ENCODE measurements at regions not wholly inside any gene's neighbourhood (a gene's known extent, or its start where the extent isn't known, plus 50 kb on each side); places are given as distances from the start of the nearest gene placed in this dataset.
"Not testable (repeated sequence)": the region's sequence is repeated elsewhere in the genome, so short reads cannot be mapped to it uniquely, and the experiment has no call there.

DNA sequence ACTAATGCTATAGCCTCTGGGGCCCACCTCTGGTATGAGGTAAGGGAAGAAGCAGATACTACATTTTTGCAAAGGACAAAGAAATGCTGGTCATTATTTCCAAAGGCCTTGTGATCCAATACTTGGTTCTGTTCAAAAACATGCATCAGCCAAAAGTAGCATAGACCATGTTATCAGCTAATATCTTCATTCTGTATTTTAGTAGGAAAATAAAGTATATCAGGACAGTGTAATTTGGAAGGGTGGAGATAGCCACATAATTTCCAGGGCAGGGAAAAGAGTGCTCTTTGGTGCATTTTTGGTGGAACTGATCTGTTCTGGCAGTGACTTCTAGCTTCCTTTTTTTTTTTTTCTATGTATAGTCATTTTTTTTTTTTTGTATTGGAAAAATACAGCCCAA lies 258.0 kb upstream of the SOX4 start:
- no peak for DNase-seq

DNA sequence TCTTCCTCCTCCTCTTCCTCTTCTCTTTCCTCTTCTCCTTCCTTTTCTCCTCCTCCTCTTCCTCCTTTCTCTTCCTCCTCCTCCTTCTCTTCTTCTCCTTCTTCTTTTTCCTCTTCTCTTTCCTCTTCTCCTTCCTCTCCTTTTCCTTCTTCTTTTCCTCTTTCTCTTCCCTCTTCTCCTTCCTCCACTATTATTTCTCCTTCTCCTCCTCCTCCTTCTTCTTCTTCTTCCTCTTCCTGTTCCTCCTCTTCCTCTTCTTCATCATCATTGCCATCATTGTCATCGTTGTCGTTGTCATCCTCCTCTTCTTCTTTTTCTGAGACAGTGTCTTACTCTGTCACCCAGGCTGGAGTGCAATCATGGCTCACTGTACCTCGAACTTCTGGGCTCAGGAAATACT lies 256.3 kb upstream of the SOX4 start:
- no peak for DNase-seq

DNA sequence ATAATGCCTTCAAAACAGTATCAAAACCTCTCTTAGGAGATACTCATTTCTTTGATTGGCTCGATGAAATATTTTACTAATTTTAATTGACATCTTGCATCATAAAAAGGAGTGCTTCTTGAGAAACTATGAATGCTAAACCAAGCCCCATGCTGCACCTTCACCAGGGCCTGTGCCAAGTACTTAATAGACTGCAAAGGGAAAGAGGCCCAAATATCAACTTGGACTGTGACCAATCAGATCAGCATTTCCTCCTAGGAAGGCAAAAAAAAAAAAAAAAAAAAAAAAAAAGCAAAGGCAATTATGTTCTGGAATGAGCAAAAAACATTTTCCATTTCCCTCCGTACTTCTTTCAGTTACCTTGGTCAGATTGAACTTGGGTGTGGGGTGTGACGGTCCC lies 253.0 kb upstream of the SOX4 start:
- no peak for DNase-seq

DNA sequence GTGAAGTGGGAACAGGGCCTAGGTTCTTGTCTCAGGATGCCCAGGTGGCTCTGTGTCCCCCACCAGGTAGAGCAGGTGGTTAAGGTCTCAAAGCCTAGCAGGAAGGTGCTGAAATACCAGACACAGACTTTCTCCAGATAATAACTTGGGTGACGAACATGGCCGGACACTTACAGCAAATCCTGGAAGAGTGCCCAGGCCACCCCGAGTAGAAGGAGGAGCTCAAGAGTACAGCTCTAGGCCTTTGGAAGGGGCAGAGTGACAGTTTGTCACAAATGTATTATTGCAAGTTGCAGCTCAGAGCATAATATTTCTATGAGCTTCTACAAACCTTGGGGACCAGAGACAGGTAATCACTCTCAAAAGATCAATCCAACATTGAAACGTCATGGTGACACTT lies 251.6 kb upstream of the SOX4 start:
- no peak for DNase-seq

DNA sequence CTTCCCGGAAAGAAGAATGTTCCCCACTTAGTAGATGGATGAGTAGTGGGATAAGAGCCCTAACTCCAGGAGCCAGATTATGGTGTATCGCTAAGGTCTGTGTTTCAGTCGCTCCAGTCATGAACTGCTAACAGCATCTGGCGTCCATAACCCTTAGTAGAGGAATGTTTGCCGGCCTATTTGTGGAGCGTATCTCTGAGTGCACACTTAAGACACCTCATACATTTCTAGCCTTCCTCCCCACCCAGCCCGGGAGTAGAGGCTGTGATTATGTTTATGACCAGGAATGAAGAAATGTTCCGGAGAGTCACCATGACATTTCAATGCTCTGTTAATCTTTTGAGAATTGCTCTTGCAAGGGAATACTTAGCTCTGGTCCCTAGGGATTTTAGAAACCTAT lies 251.1 kb upstream of the SOX4 start:
- no peak for DNase-seq

DNA sequence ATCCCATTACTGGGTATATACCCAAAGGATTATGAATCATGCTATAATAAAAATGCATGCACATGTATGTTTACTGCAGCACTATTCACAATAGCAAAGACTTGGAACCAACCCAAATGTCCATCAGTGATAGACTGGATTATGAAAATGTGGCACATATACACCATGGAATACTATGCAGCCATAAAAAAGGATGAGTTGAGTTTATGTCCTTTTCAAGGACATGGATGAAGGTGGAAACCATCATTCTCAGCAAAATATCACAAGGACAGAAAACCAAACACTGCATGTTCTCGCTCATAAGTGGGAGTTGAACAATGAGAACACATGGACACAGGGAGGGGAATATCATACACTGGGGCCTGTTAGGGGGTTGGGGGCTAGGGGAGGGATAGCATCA lies 247.8 kb upstream of the SOX4 start:
- not testable (repeated sequence) for DNase-seq

DNA sequence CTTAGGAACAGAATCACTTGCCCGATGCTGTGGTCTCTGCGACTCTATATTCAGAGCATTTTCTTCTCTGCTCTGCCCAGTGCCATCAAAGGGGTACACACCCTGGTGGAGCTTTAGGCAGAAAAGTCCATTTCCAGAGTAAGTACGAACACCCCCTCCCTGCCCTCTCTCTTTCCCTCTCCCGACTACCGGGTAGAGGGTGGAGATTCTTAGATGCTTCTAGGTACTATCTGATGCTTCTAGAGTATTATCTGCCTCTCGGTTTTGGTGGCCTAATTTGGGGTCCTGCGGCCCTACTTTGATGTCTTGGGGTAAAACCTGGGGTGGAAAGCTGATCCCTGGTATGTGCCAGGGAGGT lies 245.4 kb upstream of the SOX4 start:
- no peak for DNase-seq

DNA sequence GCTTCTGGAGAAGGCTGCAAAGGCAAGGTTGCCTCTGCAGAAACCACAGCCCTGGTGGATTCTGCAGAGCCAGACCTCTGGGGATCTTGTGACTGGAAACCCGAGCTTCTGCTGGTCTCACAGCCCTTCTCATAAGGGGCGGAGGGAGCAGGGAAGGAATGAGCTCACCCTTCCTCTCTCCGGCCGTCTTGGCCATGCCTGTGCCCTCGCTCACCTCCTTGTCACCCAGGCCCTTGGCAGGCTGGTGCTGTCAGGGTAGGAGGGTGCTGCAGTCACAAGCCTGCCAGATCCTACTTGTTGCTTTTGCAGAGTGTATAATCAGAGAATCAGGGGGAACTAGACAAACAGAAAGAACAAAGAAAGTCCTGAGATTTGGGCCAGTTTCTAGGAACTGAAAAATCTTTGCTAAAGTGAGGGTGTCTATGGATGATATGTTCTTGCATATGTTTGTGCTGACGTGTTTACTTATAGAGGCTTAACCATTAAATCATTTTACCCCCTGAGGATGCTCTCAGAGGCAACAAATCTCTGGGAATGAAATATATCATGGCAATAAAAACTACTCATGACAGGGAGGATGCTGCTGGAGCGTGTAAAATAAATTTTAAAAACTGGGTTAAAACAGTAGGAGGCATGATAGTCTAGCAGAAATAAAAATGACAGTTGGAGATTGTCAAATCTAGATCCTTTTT lies 244.9 kb upstream of the SOX4 start:
- no peak for DNase-seq

DNA sequence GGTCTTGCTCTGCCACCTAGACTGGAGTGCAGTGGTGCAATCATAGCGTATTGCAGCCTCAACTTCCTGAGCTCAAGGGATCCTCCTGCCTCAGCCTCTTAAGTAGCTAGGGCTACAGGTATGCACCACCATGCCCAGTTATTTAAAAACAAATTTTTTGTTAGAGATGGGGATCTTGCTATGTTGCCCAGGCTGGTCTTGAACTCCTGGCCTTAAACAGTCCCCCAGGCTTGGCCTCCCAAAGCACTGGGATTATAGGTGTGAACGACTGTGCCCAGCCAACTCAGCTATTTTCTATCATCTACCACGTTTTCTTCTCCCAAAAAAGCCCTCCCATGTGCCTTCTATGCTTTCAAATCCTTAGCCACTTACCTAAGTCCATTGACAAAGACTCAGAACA lies 243.7 kb upstream of the SOX4 start:
- DNase-seq, result no peak

DNA sequence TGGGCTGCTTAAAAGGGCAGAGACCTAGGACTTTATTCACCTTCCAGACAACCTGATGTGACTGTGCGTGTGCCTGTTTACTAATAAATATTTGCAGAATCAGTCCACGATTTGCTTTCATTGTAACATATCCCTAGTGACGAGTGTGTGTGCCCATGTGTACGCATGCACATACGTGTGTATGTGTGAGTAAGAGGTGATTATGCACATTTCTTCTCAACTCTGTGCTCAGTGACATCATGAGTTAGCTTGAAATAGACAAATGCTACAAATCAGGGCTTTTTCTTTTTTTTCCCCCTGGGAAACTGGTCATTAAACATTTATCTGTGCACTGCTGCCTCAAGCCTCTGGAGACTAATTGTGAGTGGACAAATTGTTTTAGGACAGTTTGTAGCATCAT lies 242.6 kb upstream of the SOX4 start:
- no peak for DNase-seq

DNA sequence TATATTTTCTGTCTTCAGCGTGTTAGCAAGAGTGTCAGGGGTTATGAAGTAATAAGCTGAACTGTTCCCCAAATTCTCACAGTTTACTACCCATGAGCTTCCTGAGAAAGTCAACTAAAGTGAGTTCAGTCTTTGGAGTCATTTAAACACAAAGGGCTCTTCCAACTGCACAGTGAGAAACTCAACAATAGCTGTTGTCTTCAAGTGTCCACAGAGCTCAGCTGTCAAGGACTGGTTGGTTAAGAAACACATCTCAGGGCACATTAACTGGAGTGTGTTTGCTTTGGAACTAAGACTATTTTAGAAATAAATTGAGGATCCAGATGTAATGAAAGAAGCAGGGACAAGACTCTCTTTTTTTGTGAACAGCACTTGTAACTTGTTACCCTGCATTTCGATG lies 241.4 kb upstream of the SOX4 start:
- no peak for DNase-seq

DNA sequence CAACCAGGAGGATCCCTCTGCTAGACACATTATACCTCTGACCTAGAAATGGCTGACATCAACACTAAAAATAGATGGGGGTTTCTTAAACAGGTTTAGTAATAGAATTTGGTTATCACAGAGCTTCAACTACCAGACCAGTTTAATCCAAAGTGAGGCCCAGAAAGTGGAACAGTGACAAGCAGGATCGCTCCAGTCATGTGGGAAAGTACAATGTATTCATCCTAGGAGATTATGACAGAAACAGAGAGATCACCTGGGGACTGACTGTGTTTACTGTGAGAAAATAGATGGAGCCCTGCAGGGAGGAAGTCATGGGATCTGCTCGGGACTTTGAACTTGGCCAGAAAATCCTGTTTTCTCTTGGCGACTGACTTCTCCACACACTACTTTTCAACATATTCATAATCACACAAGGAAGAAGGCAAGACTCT lies 238.7 kb upstream of the SOX4 start:
- DNase-seq, result no peak

DNA sequence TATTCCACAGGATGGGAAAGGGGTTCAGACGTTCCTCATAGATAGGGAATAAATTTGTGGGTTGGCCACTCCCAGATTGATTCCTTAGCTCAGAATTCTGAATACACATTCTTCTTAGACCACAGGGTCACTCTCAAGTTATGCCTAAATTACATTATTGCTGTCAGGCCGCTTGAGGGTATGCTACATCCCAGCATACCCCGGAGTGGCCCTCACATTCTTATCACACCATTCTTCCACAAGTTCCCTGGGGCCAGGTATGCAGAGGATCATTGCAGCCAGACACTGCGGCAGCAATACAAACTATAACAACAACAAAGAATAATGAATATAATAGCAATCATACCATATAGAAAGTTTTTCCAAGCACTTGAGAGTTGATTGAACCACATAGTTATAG lies 237.9 kb upstream of the SOX4 start:
- no peak for DNase-seq

DNA sequence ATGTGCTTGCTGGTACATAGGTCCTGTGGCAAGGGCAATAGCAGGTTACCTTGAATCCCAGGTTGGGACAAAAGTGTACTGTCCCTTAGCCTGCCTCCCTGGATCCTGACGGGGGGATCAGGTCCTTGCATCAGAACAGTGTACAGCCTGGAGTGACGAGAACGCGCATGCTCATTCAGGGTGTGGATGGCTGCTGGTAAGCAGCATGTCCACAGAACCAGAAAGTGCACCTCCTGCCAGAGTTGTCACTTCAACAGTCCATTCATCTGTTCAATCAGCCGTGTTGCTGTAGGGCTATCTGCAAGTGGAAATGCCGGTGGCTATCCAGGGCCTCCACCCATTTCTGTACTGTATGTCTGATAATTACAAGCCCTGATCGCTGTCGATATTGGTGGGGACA lies 236.3 kb upstream of the SOX4 start:
- no peak for DNase-seq

DNA sequence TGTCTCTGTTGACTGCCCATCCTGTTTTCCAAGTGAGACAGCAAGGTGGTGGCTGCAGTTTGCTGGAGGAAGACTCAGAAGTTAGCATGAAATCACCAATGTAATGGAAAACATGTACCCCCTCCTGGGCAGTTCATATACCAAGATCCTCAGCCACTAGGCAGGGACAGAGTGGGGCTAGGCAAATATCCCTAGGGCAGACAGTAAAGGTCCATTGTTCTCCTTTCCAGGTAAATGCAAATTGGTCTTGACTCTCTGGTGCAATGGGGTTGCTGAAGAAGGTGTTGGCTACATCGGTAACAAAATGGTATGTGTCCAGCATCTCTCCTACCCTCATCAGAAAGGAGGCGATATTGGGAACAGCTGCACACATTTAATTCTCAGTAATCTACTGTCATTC lies 233.6 kb upstream of the SOX4 start:
- no peak for DNase-seq

DNA sequence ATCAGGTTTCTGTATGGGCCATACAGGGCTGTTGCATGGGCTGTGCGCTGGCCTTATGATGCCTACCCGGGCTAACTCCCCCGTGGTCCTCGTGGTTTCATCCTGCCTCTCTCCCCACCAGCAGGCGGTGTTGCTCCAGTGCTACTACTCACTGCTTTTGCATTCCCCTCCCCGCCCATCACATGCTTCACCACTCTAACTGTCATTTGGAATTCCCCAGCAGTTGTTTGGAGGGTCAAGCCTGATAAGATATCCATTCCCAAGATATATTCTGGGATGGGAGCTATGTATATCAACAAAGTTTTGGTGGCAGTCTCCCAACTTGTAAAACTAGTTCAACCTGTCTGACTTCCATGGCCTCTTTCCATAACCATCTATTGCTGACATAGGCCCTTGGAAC lies 233.2 kb upstream of the SOX4 start:
- no peak for DNase-seq

DNA sequence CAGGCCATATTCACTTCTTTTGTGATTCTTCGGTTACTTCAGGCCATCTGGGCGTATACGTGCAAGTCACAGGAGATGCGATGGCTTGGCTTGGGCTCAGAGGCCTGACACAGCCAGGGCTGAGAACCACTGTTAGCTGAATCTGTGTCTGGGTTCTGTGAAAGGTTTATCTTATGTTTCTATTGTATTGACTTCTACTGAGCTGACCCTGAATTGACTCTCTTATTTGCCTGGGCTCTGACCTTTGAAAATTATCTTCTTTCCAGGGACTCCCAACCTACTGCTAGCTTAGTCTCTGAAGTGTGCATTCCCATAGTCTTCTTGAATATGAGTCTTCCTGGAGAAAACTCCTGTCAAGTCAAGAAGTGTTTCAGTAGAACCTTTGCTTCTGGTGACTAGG lies 226.4 kb upstream of the SOX4 start:
- no peak for DNase-seq

DNA sequence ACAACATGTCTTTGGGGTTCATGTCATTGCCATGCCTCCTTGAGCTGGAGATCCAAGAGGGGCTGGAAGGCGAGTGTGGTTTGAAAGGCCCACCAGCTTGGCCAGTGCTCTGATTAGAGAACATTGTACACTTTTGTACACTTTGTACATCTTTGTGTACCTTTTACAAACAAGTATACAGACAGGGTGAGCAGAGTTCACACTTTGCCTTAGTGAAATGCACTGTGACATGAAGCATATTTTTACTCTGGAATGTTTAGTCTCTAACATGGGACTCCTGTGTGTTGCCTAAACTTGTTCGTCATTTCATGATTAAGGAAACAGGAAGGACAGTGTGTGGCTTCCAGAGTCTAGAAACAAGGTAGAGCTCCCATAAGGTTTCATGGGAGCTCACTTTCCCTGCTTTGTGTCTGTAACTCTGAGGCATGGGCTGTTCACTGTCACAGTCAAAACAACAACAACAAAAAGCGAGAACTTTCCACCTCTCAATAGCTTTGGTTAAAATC lies 225.8 kb upstream of the SOX4 start:
- DNase-seq, result no peak

DNA sequence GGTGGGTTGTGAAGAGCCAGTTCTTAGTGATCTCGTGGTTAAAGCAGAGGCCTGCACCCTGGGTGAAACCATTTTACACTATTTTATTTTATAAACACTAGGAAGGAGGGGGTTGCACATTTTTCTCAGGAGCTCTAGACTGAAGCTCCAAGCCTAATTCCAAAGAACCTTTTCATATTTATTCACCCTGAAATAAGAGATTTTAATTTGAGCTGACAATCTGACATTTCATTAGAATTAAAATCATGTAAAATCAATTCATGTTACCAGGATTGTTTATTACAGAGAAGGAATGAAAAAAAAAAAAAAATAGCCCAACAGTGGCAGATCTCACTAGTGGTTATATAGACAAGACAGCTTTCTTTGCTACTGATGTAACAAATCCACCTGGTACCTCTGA lies 222.5 kb upstream of the SOX4 start:
- no peak for DNase-seq

DNA sequence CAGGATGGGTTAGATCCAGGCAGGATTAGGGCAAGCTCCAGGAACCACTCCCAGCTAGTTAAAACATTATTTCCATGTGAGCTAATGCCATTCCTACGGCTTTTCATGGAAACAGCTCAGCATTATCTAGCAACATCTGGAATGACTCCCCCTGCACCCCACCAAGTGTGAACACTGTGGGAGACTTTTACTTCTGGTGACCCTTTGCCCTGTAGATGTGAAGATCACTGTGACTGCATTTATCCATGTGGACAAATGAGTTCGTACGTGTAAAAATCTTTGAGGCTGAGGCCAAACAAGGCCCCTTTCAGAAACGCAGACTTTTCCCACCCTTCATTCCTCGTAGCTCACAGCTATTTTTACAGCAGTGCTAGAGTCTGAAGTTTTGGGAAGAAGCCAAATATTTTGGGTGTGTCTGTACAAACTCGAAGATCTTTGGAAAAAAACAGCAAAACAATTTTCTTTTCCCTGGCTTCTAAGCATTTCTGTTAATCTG lies 221.8 kb upstream of the SOX4 start:
- DNase-seq, result no peak

DNA sequence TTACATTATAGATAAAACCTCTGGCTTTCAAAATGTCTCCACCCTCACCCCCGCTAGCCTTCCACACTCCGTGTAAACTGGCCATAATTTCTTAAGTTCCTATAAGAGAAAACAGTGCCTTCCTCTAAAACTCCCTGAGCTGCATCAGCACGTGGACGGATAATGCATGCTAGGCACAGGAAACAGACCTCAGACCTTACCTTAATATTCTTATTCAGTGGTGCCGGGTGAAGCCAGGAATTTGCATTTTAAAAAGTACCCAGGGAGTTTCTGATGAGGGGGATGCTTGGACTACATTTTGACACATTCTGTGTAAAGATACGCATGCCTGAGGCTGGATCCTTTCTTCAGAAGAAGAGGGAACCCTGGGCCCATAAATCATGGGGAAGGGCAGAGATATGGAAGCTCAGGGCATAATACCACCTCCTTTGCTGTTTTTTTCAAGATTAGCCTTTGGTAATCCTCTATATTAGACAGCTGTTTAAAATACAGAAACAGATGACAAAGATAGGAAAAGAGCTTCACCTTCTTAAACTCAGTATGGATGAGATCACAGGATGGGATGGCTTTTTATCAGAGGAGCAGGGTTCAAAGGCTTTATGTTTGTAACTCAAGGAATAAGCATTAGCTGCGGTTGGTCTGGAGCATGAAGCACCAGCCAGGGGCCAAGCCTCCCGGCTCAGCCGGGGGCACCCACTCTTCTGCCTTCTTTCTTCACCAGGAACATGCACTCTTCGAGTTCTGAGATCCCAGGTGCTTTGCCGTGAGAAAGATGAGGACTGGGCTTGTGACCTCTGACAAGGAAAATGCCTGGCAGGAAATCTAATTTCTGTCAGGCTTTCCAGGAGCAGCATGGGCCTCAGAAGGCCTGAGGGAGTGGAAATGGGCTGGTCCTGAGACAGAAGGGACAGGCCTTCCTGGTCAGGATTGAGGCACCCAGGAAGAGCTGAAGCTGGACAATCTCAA lies 218.1 kb upstream of the SOX4 start:
- no peak for DNase-seq

DNA sequence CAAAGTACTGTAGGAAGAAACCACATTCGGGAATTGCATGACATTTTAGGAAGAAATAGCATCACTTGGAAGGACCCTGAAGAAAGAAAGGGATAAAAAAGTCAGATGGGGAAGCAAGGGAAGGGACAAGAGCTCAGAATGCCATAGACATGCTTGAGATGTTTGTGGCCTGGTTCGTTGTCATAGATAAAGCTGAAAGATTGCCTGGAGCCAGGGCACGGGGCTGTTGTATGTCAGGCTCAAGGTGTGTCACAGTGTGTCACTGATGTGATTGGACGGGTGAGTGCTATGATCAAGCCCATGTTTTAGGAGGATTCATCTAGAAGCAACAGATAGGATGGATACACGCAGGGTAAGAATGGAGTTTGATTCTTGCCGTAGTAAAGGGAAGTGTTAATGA lies 216.2 kb upstream of the SOX4 start:
- DNase-seq, result no peak

DNA sequence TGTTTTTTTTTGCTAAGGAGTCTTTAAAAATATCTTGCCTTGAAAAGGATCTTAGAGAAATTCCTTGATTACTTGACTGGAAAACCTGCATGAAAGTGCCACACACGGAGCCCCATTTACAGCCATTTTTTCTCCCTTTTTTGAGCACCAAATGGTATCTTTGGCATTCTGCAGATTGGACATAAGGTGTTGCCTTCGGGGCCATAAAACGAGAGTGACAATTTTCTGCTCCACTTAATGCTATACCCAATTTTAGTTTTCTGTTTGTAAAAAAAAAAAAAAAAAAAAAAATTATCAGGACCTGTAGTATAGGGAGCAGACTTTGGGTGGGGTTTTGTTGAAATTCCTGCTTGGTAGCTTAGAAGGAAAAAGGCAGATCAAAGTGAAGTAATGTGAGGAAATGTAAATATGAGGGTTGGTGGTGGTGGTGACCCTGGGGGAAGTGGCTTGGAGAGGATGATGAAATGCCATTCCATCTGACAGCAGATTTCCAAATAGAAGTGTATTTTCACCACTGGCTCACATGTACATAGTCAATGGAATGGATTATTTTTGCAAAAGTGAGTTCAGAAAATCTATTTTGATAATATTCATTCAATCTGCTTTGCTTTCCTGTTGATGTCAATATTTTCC lies 212.1 kb upstream of the SOX4 start:
- no peak for DNase-seq
